Suprapubic skin (tissue), 3 donors: ENCODE measurements at regions not wholly inside any gene's neighbourhood (a gene's known extent, or its start where the extent isn't known, plus 50 kb on each side); places are given as distances from the start of the nearest gene placed in this dataset.

Source experiments
- CTCF ChIP-seq, 2 donors: fragments of 200-600 bp in 1 of 2; fragments of 450-650 bp in 1 of 2; sonication (generic) in 1 of 2; IDR thresholded peaks; one replicate each; pipeline ENCODE4 v1.5.1; 2016 to 2019; ENCODE audit warnings: antibody characterized with exemption in 2 of 2, mild to moderate bottlenecking in 1 of 2, moderate library complexity in 1 of 2
- POLR2A ChIP-seq, 2 donors: fragments of 450-650 bp; IDR thresholded peaks; one replicate each; pipeline ENCODE4 v1.6.1; 2017; ENCODE audit warnings: antibody characterized with exemption in 2 of 2, mild to moderate bottlenecking in 2 of 2, moderate library complexity in 2 of 2

- no peak for TF ChIP-seq CTCF (IDR thresholded peaks at IDR 0.05)
- TF ChIP-seq POLR2A (IDR thresholded peaks at IDR 0.05): no peak
Observed at GRCh38 chr20:22887796-22888195, 147.3 kb upstream of the SSTR4 start.
